HG03175 (cell line): ENCODE measurements at regions not wholly inside any gene's neighbourhood (a gene's known extent, or its start where the extent isn't known, plus 50 kb on each side); places are given as distances from the start of the nearest gene placed in this dataset.

ENCODE experiments used
- ATAC-seq: cut with Tn5 transposase; IDR thresholded peaks from one replicate; pipeline ENCODE4 v1.9.1; 2021; ENCODE audit warnings: mild to moderate bottlenecking, moderate library complexity; ENCODE audit not compliant: unreplicated experiment

DNA sequence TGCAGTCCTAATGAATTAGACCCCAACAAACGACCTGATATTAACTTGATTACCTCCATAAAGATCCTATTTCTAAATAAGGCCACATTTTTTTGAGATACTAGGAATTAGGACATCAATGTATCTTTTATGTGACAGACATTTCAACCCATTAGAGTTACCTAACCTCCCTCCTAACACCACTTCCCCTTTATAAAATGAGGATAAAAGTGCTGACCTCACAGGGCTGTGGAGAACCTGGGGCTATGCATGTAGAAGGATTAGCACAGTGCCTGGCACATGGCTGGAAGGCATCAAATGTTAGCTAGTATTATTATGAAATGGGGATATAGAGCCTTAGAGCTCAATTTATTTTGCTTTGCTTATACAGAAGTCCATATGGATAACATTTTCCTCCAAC lies 53.5 kb upstream of the LRRN1 start:
- ATAC-seq: no peak

DNA sequence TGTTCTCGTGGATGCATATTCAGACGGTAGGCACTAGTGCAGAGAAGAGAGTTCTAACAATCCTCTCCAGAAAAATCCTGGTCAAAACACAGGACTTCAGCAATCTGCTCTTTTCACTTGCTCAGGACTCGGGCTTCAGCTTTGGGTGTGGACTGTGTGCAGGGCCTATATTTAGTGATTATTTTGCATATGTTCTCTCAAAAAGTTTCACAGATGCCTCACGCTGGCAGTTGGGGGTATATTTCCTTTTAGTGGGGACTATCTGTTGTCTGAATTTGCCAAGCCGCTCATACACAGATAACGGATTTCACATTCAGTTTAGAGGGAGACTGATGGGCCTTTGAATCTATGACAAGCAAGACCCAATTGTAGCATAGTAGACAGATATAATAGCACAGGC lies 54.4 kb upstream of the LRRN1 start:
- no peak for ATAC-seq

DNA sequence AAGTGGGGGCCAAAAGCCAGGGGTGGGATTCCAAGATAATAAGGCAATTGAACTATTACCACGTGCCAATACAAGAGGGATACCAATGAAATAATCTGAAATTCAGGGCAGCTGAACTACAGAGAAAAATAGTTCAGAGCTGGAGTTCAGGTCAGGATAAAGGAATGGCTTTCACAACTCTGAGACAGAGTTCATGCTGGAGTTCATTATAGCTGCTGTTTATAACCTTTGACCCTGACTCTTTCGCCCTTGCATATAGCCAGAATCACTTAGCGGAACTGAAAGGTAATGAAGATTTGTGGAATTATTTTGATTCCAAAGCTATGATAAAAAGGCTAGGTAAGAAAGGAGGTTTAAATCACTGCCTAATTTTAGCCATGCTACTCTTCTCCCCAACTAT lies 55.5 kb upstream of the LRRN1 start:
- no peak for ATAC-seq

DNA sequence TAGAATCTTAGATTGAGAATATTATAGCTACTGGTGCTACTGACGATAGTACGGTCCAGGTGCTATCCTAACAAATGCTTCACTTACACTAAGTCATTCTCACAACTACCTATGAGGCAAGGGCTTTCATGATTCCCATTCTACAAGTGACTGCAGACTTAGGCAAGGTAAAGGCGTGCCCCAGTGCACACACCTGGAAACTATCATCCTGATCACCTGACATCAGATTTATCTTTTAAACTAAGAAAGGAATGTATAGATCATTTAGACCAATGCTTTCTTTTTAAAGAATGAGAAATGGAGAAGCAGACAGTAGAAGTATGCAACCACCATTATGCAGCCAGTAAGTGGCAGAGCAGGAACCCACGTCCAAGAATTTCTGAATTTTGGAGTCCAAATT lies 59.2 kb upstream of the LRRN1 start:
- ATAC-seq: no peak

DNA sequence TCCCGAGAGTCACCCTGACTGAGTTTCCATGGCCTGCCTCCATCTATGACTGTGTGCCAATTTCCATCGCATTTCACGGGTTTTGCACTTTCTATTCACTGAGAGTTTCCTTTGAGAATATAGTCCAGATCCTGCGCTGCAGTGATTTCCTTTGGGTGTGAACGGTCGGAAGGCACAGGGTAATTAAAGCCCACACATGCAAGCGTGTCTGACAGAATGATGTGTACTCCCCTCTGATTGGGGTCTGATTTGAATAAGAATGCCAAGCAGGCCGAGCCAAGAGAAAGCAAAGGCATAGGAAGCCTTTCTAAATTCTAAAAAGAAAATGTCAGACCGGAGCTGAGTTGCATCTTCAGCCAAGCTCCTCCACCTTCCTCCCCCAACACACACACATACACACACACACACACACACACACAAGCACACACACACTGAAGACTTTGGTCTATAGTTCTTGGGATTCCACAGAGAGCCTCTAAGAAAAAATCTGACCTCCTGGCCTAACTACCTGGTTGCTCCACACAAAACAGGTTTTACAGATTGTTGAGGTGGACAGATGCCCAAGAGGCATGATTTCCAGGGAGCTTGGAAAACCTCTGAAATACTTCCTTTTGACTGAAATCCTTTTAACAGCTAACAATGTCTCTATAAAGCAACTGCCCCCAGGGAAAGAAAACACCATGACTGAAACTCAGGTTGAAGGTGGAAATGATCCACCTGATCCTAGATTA lies 59.7 kb upstream of the LRRN1 start:
- no peak for ATAC-seq

DNA sequence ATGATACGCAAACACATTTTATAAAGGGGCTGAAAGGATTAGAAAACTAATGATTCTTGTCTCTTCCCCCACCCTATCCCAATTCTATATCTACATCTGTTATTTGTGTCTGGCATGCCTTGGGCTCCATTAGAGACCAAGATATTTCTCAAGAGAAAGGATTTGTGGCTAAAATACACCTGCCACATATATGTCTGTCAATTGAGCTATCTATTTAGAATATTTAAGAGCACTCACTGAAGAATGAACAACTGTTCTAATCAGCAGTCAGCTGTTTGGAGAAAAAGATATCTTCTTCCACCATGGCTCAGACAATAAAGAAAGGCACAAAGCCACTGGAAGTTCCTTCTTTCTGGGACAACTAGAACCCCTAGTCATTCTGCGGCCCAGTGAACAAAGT lies 61.7 kb upstream of the LRRN1 start:
- ATAC-seq: no peak

DNA sequence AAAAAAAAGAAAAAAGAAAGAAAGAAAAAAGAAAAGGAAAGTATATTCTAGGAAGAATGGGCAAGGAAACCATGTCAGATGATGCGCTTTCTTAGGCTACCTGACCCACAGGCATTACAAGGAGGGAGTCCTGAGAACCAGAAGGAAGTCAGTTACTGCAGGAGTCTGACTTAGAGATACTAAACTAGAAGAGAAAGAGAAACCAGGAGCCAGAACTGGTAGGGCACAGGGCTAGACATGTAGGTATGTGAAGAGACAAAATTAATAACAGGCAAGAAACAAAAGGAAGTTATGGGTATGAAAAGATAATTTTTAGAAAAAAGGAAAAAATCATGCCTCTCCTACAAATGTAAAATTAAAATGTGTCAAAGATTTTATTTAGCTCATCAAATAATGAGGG lies 63.3 kb upstream of the LRRN1 start:
- ATAC-seq: no peak

DNA sequence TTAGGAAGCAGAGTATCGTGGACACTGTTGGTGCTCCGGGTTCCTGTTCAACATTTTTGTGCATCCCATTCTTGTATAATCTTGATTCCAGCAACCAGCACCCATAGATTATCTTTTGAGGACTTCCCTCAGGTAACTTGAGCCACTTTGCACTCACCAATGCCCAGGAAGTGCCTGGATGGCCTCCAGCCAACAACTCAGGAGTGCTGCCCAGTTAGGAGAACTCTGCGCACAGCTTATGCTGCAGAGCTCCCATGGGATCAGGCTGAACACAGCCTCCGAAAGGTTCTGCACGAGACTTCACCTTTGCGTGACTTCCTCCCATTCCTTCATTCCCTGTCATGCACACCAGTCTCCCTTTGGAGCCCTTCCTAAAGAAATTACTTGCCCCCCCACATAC lies 64.3 kb upstream of the LRRN1 start:
- no peak for ATAC-seq

DNA sequence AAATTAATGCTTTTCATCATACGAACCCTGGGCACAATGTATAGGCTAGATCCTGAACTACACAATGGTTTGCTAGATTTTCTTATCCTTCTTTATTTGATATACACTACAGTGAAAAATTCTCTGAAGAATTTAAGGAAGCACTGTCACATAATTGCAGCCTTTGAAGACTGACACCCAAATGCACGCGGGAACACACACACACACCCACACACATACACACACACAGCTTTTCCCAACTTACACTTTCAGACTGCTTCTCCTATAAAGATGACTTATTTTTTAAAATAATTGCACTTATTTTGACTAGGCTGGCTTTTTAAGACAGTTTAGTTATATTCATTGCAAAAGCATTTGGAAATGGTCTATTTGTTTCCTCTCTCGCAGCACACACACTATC lies 70.0 kb upstream of the LRRN1 start:
- no peak for ATAC-seq

DNA sequence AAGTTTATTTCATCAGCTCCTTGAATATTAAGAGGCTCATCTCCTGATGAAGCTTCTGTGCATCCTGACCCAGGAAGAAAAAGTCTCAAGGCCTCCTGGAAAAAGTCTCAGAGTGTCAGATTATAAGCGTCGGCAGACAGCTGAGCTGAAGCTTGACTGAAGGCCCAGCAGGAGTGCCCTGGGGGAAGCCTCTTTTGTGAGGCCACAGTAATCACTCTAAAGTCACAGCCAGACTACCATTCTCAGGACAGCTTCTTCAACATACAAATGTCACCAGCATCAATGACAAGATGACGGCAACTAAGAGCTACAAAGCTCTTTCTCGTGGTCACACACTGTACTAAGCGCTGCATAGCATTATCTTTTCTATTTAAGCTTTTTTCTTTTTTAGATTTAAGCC lies 72.7 kb upstream of the LRRN1 start:
- no peak for ATAC-seq

DNA sequence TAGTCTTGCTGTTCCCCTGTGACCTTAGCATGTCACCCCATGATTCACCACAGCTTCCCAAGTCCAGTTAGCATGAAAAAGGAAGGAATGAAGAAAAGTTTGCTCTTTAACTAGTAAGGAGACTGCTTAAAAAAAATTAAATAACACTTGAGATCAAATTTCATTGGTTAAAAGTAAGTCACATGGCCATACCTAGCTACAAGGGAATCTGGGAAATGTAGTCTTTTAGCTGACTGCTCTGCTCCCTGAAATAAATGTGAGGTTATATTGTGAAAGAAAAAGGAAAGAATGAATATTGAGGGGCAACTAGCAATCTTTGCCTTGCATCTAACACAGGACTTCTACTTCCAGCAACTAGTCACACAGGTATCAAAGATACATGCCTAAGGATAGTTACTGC lies 84.7 kb upstream of the LRRN1 start:
- no peak for ATAC-seq

DNA sequence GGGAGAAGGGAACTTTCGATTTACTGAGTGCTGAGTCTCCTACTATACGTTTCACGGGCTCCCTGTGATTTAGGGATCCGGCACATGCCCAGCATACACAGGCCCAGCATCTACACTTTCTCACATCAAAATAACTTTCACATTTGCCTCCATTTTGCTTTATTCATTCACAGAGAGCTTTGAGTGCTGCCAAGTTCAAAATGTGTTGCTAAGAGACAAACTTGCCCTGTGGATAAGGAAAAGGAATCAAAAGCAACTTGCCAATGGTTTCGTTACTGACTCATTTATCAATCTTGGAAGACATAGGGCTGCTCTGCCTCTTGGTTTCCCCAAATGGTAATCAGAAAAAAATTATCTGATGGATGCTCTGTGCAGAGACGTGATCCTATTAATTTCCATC lies 86.3 kb upstream of the LRRN1 start:
- no peak for ATAC-seq

DNA sequence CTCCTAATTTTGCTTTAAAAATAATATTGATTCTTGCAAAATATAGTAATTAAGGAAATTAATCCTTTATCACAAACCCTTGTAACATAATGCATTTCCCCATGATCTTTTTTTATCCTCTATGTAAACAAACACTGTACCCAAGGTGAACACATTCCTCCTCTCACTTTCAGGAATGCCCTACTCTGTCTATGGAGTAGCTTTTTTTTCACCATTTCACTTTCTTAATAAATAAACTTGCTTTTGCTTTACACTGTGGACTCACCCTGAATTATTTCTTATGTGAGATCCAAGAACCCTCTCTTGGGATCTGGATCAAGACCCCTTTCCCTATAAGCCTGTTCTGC lies 90.5 kb upstream of the LRRN1 start:
- no peak for ATAC-seq

DNA sequence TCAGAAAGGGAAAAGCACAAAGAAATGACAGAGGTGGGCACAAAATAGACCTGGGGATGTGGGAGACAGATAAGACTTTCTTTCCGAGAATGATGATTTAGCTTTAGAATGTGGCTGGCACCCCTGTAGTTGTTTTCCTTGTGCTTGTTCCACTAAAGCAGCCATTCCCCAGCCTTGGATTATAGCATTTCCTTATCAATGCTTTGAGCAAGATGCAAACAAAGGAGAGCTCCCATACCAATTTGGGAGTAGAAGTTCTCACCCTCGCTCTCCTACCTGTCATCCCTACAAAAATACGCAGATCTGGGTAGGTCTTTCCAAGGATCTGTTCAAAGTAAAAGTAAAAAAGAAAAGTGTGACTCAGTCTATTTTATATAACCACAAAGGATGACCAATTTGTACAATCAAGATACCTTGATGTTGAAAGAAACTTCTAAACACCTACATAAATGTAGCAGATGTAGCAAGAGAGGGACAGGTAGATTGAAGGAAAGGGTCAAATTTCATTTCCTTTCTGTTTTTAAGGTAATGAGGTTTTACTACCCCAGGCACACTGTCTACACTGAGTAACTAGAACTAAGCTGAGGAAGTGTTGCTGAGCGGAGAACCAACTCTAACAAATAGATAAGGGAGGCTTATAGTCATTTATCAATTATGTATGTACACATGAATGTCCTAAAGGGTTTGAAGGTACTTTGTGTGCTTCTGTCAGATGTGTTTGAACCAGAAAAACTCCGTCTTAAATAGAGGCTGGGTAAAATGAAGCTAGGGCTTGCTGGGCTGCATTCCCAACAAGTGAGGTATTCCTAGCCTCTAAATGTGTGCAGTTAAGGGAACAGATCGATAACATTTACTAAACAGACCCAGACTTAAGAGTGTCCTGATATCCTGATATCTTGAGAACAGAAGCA lies 91.1 kb upstream of the LRRN1 start:
- no peak for ATAC-seq

DNA sequence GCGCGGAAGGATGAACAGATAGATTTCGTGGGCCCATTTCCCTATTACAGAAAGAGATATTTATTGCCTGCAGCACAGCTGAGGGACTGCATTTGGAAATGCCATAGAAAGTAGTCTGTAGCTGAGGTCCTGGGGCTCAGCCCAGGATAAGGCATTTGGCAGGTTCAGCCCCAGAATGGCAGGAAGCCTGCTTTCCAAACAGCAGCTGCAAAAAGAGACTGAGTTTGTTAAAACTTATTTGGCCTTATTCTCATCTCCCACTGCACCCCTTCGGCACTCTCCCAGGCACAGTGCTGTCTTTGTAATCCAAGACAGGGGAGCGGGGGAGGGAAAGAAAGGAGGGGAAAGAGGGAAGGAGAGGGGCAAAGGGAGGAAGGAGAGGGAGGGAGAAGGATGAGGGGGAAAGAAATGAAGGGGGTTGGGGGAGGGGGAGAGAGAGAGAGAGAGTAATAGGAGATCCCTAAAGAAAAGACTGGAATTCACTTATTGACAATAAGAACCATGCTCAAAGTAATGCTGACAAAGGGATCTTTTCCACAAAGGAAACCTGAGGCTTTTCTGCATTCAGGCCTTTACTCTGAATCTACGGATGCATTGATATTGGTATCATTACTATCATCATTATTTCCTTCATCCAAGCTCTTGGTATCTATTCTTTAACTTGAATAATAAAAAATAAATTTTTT lies 94.0 kb upstream of the LRRN1 start:
- ATAC-seq: no peak

DNA sequence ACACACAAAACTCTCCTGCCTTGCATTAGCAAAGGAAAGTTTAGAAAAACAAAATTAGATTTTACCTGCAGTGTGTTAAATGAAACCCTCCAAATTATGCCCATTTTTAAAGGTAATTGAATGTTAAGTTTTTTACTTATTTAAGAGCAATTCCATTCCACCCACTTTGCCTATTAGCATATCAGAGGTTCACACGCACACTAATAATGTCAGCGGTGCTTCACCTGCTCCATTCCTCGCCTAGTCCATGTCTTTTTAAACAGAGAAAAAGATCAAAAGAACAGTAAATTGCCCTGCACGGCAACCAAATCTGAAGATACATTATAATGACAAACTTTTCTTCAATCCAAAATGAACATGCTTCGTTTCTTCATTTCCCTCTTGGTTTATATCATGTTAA lies 97.3 kb upstream of the LRRN1 start:
- ATAC-seq: no peak

DNA sequence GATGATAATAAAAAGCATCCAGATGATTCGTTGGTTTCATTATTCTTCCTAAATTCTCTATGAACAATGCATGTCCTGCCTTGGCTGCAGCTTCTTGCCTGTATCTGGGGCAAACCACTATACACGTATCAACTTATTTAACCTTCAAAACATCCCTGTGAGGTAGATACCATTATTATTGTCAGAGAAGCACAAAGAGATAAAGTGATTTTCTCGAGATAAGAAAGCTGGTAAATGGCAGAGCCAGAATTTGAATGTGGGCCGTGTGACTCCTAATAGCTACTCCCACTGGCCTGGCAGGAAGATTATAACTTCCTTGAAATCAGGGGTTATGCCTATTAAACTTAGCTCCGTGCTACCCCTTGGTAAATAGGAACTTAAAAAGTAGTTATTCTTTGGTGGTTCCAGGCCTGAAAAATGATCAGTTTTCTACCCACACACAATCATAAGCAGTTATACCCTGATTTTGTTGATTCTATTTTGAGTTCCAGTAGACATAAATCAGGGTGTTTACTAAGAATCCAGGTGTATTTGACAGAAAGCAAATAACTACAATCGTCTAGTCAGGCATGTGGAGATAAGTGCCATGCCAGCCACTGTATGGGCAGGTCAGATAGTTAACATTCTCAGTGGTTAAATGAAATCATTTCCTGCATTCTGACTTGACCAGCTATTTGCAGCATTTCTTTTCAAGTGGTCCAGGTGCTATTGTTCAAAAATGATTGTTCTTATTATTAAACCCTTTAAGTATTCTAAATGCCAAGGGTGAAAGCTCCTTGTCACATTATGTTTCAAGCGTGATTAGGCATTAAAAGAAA lies 99.2 kb upstream of the LRRN1 start:
- no peak for ATAC-seq

DNA sequence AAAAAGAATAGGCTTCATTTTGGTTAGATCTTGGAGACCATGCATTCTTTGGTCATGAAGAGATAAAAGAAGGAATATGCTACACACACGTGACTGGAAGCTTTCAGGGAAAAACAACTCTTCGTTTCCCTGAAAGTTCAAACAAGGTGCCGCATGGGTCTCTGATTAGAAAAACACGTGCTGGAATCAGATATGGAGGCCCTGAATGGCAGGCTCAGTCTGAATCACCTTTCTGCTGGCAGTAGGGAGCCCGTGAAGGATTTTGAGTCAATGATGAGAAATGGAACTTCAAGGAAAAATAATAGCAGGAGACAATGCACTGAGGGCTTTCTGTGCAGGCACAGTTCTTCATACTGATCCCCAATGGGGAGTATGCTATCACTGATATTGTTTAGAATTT lies 99.8 kb upstream of the LRRN1 start:
- no peak for ATAC-seq

DNA sequence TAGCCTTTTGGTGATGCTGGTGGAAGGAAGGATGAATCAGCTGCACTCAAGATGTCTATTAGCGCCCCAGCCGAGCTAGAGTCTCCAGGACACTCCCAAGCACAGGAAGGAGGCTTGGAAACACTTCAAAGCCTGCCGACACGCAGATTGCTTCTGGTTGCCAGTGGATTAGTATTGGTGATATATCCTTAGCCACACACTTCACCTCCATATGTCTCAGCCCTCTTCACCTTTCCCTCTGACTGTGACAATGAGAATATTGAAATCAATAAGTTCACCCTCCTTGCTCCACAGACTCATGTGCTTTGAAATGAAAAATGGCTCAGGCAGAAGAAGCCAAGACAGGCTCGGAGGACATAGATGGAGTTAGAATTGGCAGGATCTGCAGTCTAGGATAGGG lies 102.9 kb upstream of the LRRN1 start:
- ATAC-seq: no peak

DNA sequence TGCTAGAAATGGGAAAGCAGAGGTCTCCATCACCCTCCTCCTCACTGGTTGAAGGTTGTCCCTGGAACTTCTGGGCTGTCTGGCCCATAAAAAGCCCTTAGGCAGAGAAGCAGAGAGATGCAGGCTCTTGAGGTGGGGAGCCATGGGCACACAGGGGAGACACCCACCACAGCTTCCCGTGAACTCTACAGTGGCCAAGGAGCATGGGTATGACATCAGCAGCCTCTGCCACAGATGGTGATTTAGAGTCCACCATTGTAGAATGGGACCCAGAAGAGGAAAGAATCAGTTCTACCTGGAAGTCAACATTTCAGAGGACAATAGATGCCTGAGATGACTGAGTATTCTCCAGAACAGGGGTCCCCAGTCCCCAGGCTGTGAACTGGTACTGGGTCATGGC lies 105.6 kb upstream of the LRRN1 start:
- ATAC-seq: no peak
